ENCODE measurements at regions not wholly inside any gene's neighbourhood (a gene's known extent, or its start where the extent isn't known, plus 50 kb on each side); places are given as distances from the start of the nearest gene placed in this dataset.

DNA sequence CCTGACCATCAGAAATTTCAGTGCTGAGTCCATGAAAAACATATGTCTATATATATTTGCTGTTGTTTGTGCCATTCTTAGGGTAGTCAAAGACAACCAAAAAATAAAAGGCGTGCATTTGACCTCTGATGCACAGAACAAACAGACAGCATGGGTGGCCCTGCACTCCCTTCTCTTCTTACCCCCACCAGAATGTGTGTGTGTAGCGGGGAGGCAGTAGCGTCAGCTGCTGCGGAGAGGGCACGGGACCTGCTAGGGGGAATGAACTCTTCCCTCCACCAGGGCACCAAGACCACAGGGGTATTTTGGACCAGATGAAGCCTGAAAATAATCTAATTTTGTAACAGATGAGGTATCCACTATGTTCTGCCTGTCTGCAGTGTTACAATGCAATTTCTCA, 277.7 kb upstream of the ZNF32 start:
- Histone ChIP-seq H3K27me3 (ENCODE audit: control insufficient read depth in 1 of 2, insufficient read depth in 2 of 2, low read length in 2 of 2) (no peaks in the 10 kb centered on the region), H3K4me1 (ENCODE audit: insufficient read depth, low read length) (no peaks in the 10 kb centered on the region), H3K4me3 (ENCODE audit: low read length) (no peak overlapping the region), H3K36me3 (ENCODE audit: insufficient read depth, low read length) (no peaks in the 10 kb centered on the region), H3K9me3 (ENCODE audit: control insufficient read depth in 1 of 2, insufficient read depth in 1 of 2, low read length in 2 of 2) (peaks cover 0 to 3% of the 10 kb centered on the region in 2 experiments), H3K27ac (ENCODE audit: low read depth in 1 of 2, low read length in 2 of 2) (no peak overlapping the region)
- Mint-ChIP-seq H3K9me3 (no peaks in the 10 kb centered on the region), H3K4me3 (no peak overlapping the region), H3K4me1 (ENCODE audit: low read depth) (no peaks in the 10 kb centered on the region), H3K27ac (no peak overlapping the region), H3K36me3 (ENCODE audit: low read depth) (no peaks in the 10 kb centered on the region), H3K27me3 (peaks cover 7% of the 10 kb centered on the region)
- POLR2A ChIA-PET, result no interaction called here
- CTCF ChIA-PET, result no interaction called here
- intact Hi-C loops (cut with DNase I, micrococcal nuclease), result no loop called here
- ATAC-seq (ENCODE audit: poor library complexity), result no peak
- TF ChIP-seq, protein P1, sequence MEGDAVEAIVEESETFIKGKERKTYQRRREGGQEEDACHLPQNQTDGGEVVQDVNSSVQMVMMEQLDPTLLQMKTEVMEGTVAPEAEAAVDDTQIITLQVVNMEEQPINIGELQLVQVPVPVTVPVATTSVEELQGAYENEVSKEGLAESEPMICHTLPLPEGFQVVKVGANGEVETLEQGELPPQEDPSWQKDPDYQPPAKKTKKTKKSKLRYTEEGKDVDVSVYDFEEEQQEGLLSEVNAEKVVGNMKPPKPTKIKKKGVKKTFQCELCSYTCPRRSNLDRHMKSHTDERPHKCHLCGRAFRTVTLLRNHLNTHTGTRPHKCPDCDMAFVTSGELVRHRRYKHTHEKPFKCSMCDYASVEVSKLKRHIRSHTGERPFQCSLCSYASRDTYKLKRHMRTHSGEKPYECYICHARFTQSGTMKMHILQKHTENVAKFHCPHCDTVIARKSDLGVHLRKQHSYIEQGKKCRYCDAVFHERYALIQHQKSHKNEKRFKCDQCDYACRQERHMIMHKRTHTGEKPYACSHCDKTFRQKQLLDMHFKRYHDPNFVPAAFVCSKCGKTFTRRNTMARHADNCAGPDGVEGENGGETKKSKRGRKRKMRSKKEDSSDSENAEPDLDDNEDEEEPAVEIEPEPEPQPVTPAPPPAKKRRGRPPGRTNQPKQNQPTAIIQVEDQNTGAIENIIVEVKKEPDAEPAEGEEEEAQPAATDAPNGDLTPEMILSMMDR (IDR thresholded peaks at IDR 0.05), result no peak
- peak in 1 of 14 experiments; percentile 1 for DNase-seq

DNA sequence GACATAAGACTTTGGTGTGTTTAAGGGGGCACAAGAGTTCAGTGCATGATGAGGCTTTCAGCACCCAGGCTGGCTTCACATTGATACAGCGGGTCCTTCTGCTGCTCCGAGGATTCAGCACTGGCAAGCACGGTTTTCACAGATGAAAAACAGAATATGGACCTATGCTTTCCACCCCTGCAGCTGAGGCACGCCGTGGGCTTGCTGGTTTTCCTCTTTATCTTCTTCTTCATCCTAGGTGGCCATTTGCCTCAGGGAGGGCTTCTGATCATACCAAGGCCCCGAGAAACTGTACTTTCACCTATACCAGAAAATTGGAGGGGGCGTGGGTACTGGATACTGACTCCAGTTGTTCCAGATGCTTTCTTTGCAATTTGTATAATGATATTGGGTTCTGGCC, 277.1 kb upstream of the ZNF32 start:
- ChIA-PET POLR2A (no interaction called here), CTCF (no interaction called here)
- intact Hi-C loops (cut with DNase I, micrococcal nuclease), result no loop called here
- no peak for DNase-seq
- no peak overlapping the region for H3K27ac ChIP-seq (ENCODE audit: low read depth in 1 of 2, low read length in 2 of 2)
- no peak overlapping the region for H3K4me3 Mint-ChIP-seq
- no peaks in the 10 kb centered on the region for H3K4me1 Mint-ChIP-seq (ENCODE audit: low read depth)
- TF ChIP-seq, protein P1 (IDR thresholded peaks at IDR 0.05), result no peak
- no peaks in the 10 kb centered on the region for H3K36me3 Mint-ChIP-seq (ENCODE audit: low read depth)
- peaks cover 0 to 4% of the 10 kb centered on the region in 2 experiments for H3K9me3 ChIP-seq (ENCODE audit: control insufficient read depth in 1 of 2, insufficient read depth in 1 of 2, low read length in 2 of 2)
- no peak overlapping the region for H3K4me3 ChIP-seq (ENCODE audit: low read length)
- H3K27ac Mint-ChIP-seq, result no peak overlapping the region
- ATAC-seq (ENCODE audit: poor library complexity), result no peak
- no peaks in the 10 kb centered on the region for H3K4me1 ChIP-seq (ENCODE audit: insufficient read depth, low read length)
- no peaks in the 10 kb centered on the region for H3K9me3 Mint-ChIP-seq
- no peaks in the 10 kb centered on the region for H3K36me3 ChIP-seq (ENCODE audit: insufficient read depth, low read length)
- peaks cover 7% of the 10 kb centered on the region for H3K27me3 Mint-ChIP-seq
- no peaks in the 10 kb centered on the region for H3K27me3 ChIP-seq (ENCODE audit: control insufficient read depth in 1 of 2, insufficient read depth in 2 of 2, low read length in 2 of 2)

DNA sequence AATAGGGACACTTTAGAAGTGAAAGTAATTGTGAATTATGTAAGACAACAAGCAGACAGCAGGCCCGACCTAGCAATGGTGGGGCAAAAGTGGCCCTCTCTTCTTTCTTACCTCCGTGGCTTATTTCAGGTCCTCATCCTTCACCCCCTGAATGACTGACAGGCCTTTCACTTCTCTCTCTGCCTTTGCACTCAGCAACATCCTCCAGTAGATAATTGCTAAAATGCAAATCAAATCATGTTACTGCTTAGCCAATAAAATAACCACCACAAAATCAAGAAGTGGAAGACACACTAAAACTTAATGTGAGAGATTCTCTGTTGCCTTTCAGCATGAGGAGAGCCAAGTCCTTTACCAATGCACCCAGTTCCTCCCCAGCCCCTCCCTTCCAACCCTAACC, 274.6 kb upstream of the ZNF32 start:
- H3K27ac Mint-ChIP-seq, result no peak overlapping the region
- Histone ChIP-seq H3K27ac (ENCODE audit: low read depth in 1 of 2, low read length in 2 of 2) (no peak overlapping the region), H3K4me1 (ENCODE audit: insufficient read depth, low read length) (no peaks in the 10 kb centered on the region), H3K36me3 (ENCODE audit: insufficient read depth, low read length) (no peaks in the 10 kb centered on the region), H3K4me3 (ENCODE audit: low read length) (no peak overlapping the region), H3K9me3 (ENCODE audit: control insufficient read depth in 1 of 2, insufficient read depth in 1 of 2, low read length in 2 of 2) (peaks cover 0 to 11% of the 10 kb centered on the region in 2 experiments), H3K27me3 (ENCODE audit: control insufficient read depth in 1 of 2, insufficient read depth in 2 of 2, low read length in 2 of 2) (no peaks in the 10 kb centered on the region)
- intact Hi-C loops (cut with DNase I, micrococcal nuclease), result no loop called here
- H3K27me3 Mint-ChIP-seq, result peaks cover 4% of the 10 kb centered on the region
- ATAC-seq (ENCODE audit: poor library complexity) (no peak), DNase-seq (no peak)
- ChIA-PET POLR2A (no interaction called here), CTCF (no interaction called here)
- H3K4me1 Mint-ChIP-seq (ENCODE audit: low read depth), result no peaks in the 10 kb centered on the region
- H3K9me3 Mint-ChIP-seq, result peaks cover 3% of the 10 kb centered on the region
- no peaks in the 10 kb centered on the region for H3K36me3 Mint-ChIP-seq (ENCODE audit: low read depth)
- no peak overlapping the region for H3K4me3 Mint-ChIP-seq
- TF ChIP-seq, protein P1 (IDR thresholded peaks at IDR 0.05), result no peak

Data from CD4-positive, alpha-beta T cell (primary cell).